ENCODE measurements at regions not wholly inside any gene's neighbourhood (a gene's known extent, or its start where the extent isn't known, plus 50 kb on each side); places are given as distances from the start of the nearest gene placed in this dataset.

DNA sequence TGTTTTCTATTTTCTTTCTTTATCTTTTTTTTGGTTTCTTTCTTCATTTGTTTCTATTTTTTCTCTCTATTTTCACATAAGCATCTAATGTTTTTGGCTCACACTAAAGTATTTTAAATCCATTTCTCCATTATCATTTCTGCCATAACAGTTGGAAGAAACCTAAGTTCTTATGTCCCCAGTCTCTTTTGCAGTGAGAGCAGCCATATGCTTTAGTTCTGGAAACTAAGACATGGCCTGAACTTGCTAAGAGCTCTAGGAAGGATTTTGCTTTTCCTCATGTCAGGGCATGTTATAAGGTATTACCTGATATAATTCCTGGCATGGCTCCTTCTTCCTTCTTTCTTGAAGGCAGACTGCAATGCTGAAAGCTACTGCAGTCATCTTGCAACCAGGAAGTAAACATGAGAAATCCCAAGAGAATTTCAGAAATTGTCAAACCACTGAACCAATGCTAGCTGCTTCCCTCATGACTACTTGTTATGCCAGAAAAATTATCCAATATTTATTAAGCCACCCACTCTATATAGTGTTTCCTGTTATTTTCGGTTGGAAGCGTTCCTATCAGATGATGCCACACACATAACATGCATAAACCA, 171.1 kb downstream of the TAF11L14 start:
- no peak for DNase-seq
- H3K27ac ChIP-seq: no peak overlapping the region
- TF ChIP-seq, protein P1, sequence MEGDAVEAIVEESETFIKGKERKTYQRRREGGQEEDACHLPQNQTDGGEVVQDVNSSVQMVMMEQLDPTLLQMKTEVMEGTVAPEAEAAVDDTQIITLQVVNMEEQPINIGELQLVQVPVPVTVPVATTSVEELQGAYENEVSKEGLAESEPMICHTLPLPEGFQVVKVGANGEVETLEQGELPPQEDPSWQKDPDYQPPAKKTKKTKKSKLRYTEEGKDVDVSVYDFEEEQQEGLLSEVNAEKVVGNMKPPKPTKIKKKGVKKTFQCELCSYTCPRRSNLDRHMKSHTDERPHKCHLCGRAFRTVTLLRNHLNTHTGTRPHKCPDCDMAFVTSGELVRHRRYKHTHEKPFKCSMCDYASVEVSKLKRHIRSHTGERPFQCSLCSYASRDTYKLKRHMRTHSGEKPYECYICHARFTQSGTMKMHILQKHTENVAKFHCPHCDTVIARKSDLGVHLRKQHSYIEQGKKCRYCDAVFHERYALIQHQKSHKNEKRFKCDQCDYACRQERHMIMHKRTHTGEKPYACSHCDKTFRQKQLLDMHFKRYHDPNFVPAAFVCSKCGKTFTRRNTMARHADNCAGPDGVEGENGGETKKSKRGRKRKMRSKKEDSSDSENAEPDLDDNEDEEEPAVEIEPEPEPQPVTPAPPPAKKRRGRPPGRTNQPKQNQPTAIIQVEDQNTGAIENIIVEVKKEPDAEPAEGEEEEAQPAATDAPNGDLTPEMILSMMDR (IDR thresholded peaks at IDR 0.05): no peak
- TF ChIP-seq POLR2A (IDR thresholded peaks at IDR 0.05): no peak
- no peaks in the 10 kb centered on the region for H3K9me3 ChIP-seq
- 81 to 84% methylated on average over 2 of the region's 2 CpGs for WGBS, 2 donors
- H3K4me1 ChIP-seq: no peaks in the 10 kb centered on the region
- intact Hi-C loops (cut with DNase I; ENCODE audit: low total_unique reads): no loop called here
- no peak overlapping the region for H3K4me3 ChIP-seq
- H3K27me3 ChIP-seq: no peaks in the 10 kb centered on the region
- H3K36me3 ChIP-seq (ENCODE audit: low read depth, missing control alignments): no peaks in the 10 kb centered on the region

DNA sequence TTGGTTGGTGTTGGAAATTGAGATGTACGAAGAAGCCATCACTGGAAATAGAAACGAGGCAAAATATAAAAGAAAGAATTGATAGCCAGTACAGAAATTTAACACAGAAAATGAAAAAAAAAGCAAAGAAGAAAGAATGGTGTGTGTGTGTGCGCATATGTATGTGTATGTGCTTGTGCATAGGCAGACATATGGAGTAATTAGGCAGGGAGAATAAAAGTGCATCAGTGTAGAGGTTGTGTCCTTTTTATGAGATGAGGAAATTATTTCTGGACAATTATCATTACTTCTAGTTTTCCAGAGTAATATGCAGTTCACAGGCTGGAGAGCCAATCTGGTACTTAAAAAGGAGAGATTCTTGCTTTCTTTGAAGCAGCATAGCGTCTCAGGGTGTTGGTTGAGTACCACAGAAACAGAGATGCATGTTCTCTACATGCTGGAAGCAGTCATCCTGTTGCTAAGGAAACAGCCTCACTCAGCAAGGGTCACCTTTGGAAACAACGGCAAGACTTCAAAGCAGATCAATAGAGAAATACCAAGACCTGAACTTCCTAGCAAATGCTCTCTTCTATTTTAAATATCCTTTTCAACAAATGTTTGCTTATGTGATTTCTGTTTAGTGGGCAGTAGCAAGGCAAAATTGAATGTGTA, 172.7 kb downstream of the TAF11L14 start:
- Histone ChIP-seq H3K4me1 (no peaks in the 10 kb centered on the region), H3K4me3 (no peak overlapping the region), H3K36me3 (ENCODE audit: low read depth, missing control alignments) (no peaks in the 10 kb centered on the region), H3K27ac (no peak overlapping the region), H3K27me3 (no peaks in the 10 kb centered on the region), H3K9me3 (no peaks in the 10 kb centered on the region)
- 68 to 81% methylated on average over 5 of the region's 5 CpGs for WGBS, 2 donors
- intact Hi-C loops (cut with DNase I; ENCODE audit: low total_unique reads): no loop called here
- no peak for TF ChIP-seq POLR2A (IDR thresholded peaks at IDR 0.05)
- TF ChIP-seq, protein P1 (IDR thresholded peaks at IDR 0.05): no peak
- no peak for DNase-seq

DNA sequence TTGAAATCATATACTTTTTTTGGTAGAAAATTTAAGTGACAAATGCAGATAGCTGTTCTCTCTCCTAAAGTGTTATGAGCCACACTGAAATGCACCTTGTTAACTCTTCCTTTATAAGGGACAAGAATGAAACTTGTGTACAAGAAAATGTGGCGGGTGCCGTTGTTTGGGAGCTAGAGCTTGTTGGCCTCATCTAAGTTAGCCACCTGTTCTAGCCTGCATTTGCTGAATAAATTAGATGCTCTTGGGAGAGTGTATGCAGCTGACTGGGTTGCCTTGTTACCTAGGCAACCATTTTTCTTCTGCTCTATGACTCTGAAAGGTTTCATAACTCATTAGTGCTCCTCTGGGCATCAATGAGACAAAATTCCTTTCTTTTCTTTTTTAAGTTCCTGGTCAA, 174.3 kb downstream of the TAF11L14 start:
- Histone ChIP-seq H3K27me3 (no peaks in the 10 kb centered on the region), H3K36me3 (ENCODE audit: low read depth, missing control alignments) (no peaks in the 10 kb centered on the region), H3K27ac (no peak overlapping the region), H3K4me3 (no peak overlapping the region), H3K9me3 (no peaks in the 10 kb centered on the region), H3K4me1 (no peaks in the 10 kb centered on the region)
- no peak for DNase-seq
- 74 to 85% methylated on average over 2 of the region's 2 CpGs for WGBS, 2 donors
- no peak for TF ChIP-seq POLR2A (IDR thresholded peaks at IDR 0.05)
- TF ChIP-seq, protein P1 (IDR thresholded peaks at IDR 0.05): no peak
- intact Hi-C loops (cut with DNase I; ENCODE audit: low total_unique reads): no loop called here

DNA sequence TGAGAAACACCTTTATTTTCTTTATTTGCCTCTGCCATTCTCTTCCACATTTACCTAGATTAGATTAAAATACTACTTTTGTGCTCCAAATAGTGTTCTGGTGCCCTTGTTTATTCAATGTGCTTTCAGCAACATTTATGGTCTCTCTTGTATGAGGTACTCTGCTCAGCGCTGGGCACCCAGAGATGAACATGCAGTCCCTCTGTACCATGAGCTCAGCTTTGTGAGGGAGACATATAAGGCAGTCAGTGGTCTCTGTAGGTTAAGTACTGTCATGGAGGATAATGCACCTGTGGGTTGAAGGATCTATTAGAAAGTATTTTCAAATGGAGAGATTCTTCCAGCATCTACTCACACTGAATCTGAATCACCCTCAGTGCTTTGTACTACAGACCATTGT, 176.5 kb downstream of the TAF11L14 start:
- Histone ChIP-seq H3K4me3 (no peak overlapping the region), H3K27ac (no peak overlapping the region), H3K27me3 (no peaks in the 10 kb centered on the region), H3K36me3 (ENCODE audit: low read depth, missing control alignments) (no peaks in the 10 kb centered on the region), H3K9me3 (no peaks in the 10 kb centered on the region), H3K4me1 (no peaks in the 10 kb centered on the region)
- TF ChIP-seq POLR2A (IDR thresholded peaks at IDR 0.05): no peak
- TF ChIP-seq, protein P1 (IDR thresholded peaks at IDR 0.05): no peak
- 88 to 91% methylated on average over 1 of the region's 1 CpG for WGBS, 2 donors
- DNase-seq: no peak
- intact Hi-C loops (cut with DNase I; ENCODE audit: low total_unique reads): no loop called here

DNA sequence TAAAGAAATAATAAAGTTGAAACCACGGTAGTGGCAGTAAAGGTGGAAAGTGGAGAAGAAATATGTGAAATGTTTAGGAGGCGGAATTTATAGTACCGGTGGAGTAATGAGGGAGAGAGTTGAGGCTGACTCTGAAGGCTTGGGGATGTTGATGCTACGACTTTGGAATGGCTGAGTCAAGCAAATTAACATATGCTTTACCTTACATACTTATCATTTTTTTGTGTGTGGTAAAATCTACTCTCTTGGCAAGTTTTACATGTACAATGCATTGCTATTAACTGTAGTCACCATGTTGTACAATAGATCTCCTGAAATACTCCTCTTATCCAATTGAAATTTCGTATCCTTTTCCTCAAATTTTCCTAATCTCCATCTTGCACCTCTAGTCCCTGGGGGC, 179.0 kb downstream of the TAF11L14 start:
- no peak for DNase-seq
- no peaks in the 10 kb centered on the region for H3K9me3 ChIP-seq
- H3K36me3 ChIP-seq (ENCODE audit: low read depth, missing control alignments): no peaks in the 10 kb centered on the region
- H3K27ac ChIP-seq: no peak overlapping the region
- intact Hi-C loops (cut with DNase I; ENCODE audit: low total_unique reads): no loop called here
- no peaks in the 10 kb centered on the region for H3K27me3 ChIP-seq
- H3K4me3 ChIP-seq: no peak overlapping the region
- 77 to 87% methylated on average over 5 of the region's 5 CpGs for WGBS, 2 donors
- no peaks in the 10 kb centered on the region for H3K4me1 ChIP-seq
- no peak for TF ChIP-seq POLR2A (IDR thresholded peaks at IDR 0.05)
- TF ChIP-seq, protein P1 (IDR thresholded peaks at IDR 0.05): no peak
